ENCODE measurements at regions not wholly inside any gene's neighbourhood (a gene's known extent, or its start where the extent isn't known, plus 50 kb on each side); places are given as distances from the start of the nearest gene placed in this dataset.

DNA sequence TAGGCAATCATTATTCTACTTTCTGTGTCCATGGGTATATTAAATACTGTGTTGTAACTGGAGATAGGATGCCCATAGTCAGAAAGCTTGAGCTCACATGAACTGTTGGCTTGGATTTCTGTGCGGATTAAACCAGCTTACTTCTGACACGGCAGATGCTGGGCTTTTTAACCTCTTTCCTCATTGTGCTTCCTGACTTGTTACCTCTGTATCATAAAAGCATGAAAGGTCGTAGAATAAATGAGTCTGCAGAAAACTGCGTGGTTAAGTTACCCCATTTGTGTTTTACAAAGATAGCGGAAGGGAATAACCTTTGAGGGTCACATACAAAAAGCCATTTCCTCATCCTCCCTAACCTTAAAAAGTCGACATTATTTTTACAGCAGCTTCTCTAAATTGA is 199.5 kb upstream of the DMRT1 start:
- TF ChIP-seq, protein P1, sequence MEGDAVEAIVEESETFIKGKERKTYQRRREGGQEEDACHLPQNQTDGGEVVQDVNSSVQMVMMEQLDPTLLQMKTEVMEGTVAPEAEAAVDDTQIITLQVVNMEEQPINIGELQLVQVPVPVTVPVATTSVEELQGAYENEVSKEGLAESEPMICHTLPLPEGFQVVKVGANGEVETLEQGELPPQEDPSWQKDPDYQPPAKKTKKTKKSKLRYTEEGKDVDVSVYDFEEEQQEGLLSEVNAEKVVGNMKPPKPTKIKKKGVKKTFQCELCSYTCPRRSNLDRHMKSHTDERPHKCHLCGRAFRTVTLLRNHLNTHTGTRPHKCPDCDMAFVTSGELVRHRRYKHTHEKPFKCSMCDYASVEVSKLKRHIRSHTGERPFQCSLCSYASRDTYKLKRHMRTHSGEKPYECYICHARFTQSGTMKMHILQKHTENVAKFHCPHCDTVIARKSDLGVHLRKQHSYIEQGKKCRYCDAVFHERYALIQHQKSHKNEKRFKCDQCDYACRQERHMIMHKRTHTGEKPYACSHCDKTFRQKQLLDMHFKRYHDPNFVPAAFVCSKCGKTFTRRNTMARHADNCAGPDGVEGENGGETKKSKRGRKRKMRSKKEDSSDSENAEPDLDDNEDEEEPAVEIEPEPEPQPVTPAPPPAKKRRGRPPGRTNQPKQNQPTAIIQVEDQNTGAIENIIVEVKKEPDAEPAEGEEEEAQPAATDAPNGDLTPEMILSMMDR (IDR thresholded peaks at IDR 0.05; ENCODE audit: low read depth, low read length), result no peak
- TF ChIP-seq EZH2phosphoT487 (IDR thresholded peaks at IDR 0.05; ENCODE audit: low read depth), result no peak

Measured in OCI-LY3 (cell line).